NCI-H1436 (cell line): ENCODE measurements at regions not wholly inside any gene's neighbourhood (a gene's known extent, or its start where the extent isn't known, plus 50 kb on each side); places are given as distances from the start of the nearest gene placed in this dataset.

Source experiments
- DNase-seq: peaks from one replicate; lab custom pipeline; 2025; lab: John Stamatoyannopoulos, UW

DNA sequence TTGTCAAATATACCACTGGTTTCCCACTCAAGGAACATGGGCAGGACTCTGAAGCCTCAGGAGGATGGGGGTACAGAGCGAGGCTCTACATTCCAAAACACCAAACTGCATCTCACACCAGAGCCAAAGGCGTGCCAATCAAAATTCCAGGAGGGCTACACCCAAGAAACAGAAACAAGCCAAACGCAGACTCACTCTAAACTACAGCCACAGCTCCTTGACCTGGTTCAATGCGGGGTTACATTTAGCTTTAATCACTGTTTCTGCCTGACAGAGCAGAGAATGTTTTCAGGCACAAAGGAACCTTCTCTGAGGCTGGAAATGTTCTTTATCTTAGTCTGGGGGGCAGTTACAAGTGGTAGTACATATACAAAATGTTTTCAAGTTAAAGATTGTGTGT, 2121.5 kb upstream of the AGA start:
- DNase-seq: no peak

GRCh38 chr4:179569549-179569948, 2127.3 kb upstream of the AGA start:
- no peak for DNase-seq

DNA sequence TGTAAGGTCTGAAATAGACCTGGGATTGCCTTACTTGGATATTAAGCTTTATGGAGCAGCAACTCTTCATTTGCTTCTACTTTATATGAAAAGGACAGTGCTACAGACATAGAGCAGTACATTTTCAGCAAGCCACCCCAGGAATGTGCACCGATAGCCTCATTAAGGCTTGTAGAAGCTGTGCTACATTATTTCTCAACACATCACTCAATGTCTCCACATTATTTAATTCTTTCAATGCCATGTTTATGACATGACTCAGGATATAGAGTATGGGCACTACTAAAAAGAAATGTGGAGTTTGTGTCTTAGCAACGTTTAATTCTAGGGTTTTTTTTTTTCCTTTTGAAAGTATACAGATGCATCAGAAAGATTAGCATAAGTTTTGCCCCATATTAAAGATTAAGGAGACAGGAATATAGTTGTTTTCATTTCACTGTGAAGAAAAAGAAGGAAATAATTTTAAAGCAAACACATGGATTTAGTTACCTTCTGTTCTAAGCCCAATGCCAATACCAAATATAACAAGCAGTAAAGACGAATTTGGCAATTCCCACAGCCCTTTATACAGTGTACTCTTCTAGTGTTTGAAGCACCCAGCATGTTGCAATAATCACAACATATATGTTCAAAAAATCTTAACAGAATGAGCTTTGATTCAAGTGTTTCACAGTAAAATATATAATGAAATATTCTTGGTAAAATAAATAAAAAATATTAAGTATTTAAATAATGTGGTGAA, 2140.1 kb upstream of the AGA start:
- no peak for DNase-seq

GRCh38 chr4:179583221-179583620, 2141.0 kb upstream of the AGA start:
- no peak for DNase-seq

GRCh38 chr4:179584101-179584500, 2141.9 kb upstream of the AGA start:
- DNase-seq: no peak

DNA sequence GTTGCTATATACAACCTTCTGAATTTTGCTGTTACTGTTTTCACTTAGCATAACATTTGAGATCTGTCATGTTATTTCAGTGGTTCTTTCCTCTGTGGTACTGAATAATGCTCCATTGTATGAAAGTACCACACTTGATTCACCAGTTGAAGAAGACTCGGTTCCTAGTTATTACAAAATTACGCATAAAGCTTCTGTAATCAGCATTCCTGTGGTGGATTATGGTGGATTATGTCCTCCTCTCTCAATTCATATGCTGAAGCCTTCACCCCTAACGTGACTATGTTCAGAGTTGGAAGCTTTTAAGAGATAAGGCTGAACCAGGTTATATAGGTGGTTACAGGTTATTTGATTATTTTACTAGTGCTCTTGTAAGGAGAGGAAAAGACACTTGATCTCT, 2143.5 kb upstream of the AGA start:
- DNase-seq: no peak

- DNase-seq: no peak
Measured at GRCh38 chr4:179586460-179586859, 2144.2 kb upstream of the AGA start.

GRCh38 chr4:179595671-179596410, 2153.6 kb upstream of the AGA start:
- DNase-seq: no peak

DNA sequence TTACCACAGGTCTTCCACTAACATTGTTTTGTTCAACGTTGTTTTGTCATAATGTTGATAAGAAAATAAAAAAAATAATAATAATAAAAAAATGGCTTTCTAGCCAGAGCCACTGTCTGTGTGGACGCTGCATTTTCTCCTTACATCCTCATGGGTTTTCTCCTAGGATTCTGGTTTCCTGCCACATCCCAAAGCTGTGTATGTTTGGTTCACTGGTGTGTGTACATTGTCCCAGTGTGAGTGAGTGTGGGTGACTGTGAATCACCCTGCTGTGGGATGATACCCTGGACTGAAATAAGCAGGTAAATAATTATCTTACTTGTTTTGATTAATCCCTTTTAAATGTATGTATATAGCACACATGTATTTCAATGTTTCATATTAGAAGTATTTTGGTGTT, 2154.4 kb upstream of the AGA start:
- no peak for DNase-seq

DNA sequence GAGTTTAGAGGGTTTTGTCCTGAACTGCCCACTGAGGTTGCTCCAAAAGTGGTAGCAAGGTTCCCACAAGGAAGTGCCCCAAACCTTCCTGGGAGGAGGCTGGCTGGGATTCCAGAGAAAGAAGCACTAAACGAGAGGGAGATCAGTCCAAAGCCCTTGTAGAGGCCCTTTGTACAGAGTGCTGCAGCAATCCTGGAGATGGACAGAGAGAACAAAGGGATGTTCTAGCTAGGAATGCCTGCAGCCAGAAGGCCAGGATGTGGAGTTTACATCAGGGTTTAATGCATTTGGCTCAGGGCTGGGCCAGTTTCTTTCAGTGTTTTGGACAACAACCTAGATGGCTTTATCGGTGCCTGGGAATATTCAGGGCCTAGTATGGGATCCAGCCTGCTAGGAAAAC, 2155.1 kb upstream of the AGA start:
- no peak for DNase-seq

DNA sequence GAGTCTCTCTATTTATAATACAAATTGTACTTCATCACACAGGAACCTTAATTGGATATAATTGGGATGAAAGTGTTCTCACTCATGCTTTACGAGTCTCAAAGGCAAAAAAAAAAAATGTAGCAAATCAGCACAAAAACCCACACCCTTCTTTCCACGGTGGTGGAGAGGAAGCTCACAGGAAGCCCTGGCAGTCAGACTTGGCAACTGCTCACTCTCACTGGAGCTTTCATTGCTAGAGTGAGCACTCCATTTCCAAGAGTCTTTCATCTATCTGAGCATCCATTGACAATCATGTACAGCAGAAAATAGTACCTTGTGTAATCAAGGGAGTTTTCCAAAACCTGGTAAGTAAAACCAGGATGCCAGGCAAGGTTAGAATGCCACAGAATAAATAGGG, 2159.4 kb upstream of the AGA start:
- DNase-seq: no peak

GRCh38 chr4:179605196-179605595, 2163.0 kb upstream of the AGA start:
- DNase-seq: no peak

- no peak for DNase-seq
Measured at GRCh38 chr4:179607003-179607402, 2164.8 kb upstream of the AGA start.

DNA sequence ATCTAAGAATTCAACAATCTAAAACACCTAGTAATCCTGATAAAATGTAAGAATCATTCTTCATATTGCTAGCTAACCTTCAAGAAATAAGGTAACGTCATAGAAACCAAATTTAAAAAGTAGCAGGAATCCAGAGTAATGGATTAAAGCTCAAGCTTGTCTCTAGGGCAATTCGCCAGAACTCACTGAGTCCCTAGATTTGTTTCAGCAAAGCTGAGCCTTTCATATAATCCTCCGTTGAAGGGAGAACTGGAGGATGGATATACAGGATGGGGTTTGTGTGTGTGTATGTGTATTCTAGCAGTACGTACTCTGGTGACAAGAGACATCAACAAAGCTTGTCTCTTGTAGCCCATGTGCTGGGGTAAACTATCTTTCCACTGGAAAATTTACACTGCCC, 2173.5 kb upstream of the AGA start:
- no peak for DNase-seq

- DNase-seq: no peak
Measured at GRCh38 chr4:179618966-179619365, 2176.7 kb upstream of the AGA start.

DNA sequence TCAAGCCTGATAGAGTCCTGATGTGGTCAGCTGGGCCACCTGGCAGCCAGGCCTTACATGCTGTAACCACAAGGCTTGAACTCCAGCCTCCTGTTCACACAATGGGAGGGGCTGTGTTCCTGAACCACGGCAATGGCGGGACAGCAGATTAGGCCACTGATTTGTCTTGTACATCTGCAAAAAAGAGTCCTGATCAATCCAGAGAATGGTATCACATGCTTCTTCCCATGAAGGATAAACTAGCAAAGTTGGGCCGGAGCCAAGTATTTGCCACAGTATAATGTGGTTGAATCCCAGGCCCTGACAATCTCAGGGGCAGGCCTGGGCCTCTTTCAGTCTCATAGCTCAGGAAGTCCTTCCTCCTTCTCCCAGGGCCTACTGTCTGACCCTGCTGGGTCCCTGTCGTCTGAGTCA, 2182.5 kb upstream of the AGA start:
- DNase-seq: no peak

GRCh38 chr4:179625406-179625805, 2183.2 kb upstream of the AGA start:
- DNase-seq: no peak

DNA sequence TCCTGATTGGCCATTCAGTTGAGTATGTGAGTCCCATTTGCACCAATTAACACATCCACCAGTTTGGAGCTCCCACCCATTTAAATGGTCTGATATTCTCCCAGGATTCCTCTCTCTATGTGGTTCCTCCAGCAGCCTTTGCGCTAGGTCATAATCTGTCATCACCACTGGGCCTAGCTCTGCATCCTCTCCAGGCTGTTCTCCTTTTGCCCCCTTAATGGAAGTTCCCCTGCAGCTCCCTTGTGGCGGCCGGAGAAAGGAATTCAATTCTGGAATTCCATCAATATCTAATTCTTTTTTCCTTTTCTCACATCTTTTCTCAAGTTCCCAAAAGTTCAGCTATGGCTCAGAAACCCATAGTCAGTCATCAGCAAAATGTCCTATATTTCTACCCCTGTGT, 2184.4 kb upstream of the AGA start:
- no peak for DNase-seq

- no peak for DNase-seq
Measured at GRCh38 chr4:179631321-179631720, 2189.1 kb upstream of the AGA start.

DNA sequence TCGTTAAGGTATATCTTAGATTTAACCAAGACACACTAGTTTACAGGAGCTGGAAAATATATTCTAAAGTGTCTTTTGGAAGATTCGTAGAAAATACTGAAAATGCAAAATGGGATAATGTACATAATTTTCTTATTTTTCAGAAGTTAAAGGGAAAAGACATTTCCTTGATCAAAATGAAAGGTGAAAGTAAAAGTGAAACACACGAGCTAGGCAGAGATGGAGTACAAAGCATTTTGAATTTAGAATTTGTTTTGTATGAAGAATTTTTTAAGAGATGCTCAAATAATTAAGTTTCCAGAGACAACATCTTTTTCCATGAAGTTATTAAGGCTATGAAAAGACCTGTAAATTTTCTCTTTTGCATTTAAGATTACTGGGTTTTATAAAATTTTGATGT, 2192.6 kb upstream of the AGA start:
- DNase-seq: no peak

- DNase-seq: no peak
Measured at GRCh38 chr4:179662522-179662921, 2220.3 kb upstream of the AGA start.

DNA sequence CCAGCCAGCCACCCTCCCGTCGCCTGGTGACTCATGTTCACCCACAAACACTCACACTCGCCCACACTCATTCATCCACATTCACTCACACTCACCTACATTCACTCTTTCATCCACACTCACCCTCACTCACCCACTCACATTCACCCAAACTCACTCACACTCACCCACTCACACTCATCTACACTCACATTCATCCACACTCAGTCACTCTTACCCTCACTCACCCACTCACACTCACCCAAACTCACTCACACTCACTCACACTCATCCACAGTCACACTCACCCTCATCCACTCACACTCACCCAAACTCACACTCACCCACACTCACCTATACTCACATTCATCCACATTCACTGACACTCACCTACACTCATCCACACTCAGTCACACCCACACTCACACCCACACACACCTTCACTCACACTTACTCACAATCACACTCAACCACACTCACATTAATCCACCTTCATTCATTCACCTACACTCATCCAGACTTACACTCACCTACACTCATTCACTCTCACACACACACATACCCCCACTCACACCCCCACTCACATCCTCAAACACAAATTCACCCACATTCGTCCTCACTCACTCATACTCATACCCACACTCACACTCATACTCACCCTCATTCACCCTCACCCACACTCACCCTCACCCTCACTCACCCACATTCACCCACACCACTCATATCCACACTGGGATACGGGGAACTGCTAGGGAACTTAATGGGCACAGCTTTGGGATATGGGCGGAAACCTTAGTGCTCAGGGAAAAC, 2221.6 kb upstream of the AGA start:
- DNase-seq: no peak

GRCh38 chr4:179664430-179665027, 2222.3 kb upstream of the AGA start:
- DNase-seq: no peak
